H4 (cell line): ENCODE measurements at regions not wholly inside any gene's neighbourhood (a gene's known extent, or its start where the extent isn't known, plus 50 kb on each side); places are given as distances from the start of the nearest gene placed in this dataset.
"Not testable (repeated sequence)": the region's sequence is repeated elsewhere in the genome, so short reads cannot be mapped to it uniquely, and the experiment has no call there.

ENCODE experiments used
- DNase-seq: peaks from one replicate; pipeline ENCODE4 v3.0.0-alpha.2; 2015; ENCODE audit warnings: low spot score

DNA sequence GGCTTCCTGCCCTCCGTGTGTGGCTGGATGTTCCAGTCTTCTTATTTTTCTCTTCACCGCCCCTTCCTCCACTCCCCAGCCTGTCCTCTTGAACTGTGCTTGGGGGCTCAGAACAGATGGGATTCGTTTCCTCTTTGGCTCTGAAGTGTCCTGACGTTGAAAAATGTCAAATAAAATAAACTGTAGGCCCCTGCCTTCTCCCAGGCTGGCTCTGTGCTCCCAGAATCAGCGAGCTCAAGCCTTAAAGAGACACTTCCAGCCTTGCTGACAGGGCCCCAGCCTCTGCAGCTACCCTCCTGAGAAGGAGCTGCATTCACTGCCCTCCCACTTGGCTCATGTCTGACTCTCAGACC lies 104.2 kb upstream of the IPO9 start:
- no peak for DNase-seq

DNA sequence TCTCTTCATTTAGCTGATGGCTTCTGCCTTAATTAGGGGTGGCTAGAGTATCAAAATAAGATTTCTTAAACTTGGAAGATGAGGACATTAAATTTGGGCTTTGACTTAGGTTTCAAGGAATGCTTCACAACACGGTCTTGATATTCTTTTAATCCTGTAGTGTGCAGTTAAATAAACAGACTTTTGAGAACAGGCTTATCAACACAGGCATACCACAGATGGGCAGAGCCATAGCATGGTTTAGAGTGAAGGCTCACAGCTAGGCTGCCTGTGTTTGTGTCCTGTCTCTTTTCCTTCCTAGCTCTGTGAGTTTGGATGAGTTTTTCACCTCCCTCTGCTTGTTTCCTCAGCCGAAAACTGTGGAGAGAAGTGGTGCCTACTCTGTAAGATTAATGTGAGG lies 102.3 kb upstream of the IPO9 start:
- no peak for DNase-seq

DNA sequence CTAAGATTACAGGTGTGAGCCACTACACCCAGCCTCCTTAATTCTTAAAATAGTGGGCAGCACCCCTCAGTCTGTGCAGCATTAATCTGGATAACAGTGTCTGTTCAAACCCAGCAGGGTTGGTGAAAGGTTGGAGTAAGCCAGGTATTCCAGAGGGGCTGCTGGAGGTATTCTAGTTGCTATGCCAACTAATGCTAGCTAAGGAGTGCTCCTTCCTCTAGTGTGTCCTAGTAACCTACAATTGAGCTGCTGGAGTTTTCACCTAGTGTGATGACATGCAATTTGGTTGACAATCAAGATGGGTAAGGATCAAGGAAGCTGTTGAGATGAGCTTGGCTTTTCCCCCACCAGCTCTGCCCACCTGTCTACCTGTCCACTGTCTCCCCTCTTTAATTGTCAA lies 100.2 kb upstream of the IPO9 start:
- DNase-seq: no peak

DNA sequence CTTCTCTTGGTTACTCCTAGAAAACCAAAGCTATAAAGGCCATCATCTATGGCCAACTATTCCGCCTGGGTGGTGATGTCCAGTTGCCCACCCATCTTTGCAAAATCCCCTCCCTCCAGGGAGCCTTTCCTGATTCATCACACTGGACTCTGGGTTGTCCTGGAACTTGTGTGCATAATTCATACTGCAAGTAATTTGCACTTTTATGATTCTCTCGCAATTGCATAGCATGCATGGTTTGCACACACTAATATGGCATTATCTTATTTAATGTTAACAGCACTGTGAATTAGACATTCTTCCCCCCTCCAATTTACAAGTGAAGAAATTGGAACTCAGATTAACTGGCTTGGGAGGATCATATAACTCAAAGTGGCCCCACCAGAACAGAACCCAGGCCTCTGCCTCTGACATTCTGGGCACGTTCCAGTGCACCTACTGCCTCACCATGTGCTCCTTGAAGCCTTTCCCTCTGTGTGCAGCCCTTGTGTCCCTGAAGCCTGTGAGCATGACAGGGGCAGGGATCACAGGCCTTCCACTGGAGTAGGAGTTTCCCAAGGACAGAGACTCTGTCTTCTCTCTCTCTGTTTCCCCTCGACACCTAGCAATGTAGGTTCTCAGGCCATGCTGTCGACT lies 98.9 kb upstream of the IPO9 start:
- no peak for DNase-seq

DNA sequence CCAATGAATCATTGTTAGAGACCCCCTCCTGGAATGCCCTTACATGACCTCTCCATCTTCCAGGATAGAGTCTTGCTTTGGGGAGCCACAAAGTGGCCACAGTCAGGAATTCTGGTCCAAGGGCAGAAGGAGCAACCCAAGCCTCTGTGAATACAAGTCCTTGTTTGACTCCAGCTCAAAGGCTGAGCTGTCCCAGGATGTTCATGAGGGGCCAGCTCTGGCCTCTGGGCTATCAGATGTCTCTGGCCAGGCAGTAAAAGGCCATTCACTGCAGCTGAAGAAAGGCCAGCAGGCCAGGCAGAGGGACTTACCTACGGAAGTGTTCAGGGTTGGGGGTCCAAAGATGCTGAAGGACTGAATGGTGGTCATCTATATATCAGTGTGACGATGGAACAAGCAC lies 98.3 kb upstream of the IPO9 start:
- DNase-seq: no peak

DNA sequence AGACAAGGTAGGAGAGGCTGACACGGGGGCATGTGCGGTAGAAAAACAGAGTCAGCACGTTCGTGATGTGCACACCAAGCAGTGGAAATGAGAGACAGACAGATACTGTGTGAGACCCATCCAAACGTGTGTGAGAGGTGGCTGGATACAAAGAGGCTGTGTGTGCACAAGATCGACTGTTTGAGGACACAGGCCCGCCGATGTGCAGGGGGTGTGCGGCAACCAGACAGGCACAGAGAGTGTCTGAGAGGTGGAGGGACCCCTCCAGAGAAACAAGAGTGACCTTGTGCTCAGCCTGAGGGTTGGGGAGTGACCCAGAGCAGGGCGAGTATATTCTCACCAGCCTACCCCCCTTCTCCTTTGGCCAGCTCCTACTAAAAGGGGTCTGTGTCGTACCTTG lies 97.8 kb upstream of the IPO9 start:
- DNase-seq: no peak

DNA sequence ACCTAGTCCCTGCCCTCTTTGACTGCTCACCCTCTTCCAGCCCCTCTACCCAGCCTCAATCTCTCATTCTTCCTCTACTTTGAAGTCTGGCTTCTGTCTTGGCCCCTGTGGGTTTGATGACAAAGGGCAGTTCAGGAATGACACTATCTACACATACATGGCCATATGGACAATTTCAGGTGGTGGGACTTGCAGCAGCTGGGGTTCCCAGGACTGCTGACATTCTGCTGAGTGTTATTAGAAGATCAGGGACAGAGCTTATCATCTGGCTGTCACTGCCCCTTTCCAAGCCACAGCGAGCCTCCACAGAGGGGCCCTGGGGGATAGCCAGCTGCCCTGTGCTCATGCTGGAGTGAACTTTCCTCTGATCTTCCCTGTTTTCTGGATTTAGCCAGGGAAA lies 97.4 kb upstream of the IPO9 start:
- DNase-seq: no peak

DNA sequence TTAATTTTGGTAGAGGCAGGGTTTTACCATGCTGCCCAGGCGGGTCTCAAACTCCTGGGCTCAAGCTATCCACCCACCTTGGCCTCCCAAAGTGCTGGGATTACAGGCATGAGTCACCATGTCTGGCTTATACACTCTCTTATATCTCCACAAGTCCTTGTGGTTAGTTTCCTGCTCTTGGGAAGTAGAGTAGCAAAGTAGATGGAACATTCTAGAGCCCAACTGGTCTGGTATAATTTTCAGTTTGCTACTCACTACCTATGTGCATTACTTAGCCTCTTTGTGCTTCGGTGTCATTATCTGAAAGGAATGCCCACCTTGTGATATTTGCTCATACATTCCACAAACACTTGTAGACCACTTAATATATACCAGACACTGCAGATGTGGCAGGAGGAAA lies 96.6 kb upstream of the IPO9 start:
- DNase-seq: peak; percentile 43

DNA sequence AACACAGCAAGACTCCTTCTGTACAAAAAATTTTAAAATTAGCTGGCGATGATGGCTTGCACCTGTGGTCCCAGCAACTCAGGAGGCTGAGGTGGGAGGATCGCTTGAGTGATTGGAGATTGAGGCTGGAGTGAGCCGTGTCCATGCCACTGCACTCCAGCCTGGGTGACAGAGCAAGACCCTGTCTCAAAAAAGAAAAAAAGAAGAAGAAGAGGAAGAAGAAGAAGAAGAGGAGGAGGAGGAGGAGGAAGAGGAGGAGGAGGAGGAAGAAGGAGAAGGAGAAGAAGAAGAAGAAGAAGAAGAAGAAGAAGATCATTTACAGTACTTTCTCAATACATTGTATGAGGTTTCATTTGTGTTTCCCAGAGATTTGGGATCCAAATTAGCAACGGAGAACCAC lies 94.7 kb upstream of the IPO9 start:
- not testable (repeated sequence) for DNase-seq

DNA sequence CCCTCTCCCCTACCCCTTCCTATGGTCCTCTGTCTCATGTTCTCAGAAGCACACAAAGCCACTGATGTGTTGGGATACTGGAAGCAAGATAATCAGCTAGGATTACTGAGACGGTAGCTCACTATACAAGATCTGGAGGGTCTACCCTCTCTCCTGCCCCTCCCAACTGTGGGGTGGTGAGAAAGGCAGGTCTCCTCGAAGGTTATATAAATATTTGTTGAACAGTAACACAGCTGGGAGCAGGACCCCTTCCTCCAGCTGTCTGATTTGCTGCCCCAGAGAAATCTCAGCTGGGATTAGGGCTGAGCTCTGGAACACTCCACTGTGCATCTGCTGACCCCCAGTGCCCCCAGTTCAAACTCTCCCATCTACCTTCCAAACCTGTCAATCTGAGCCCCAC lies 94.2 kb upstream of the IPO9 start:
- DNase-seq: no peak

DNA sequence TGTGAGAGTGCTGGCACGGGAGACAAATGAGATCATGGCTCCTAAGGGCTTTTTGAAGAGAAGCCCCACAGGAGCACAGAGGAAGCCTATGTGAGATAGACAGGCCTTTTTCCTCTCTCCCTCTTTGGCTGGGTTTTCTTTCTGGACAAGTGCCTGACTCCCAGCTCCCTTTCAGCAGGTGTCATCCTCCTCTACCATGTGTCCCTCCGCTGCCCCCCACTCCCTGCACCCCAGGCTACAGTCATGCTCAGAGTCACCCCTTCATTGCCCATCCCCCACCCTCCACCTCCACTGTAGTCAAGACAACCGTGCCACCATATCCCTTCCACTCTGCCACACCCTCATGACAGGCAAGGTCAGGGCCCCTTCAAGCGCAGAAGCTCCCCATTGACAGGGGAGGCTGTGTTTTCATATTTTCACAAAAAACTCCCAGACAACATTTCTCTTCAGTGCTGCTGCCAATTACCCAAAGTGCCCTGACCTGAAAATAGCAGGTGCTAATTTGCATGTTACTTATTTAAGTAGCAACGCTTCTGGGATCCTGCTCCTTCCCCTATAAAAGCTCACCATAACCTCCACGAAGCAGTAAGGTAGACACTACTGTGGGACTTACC lies 92.1 kb upstream of the IPO9 start:
- DNase-seq: no peak

DNA sequence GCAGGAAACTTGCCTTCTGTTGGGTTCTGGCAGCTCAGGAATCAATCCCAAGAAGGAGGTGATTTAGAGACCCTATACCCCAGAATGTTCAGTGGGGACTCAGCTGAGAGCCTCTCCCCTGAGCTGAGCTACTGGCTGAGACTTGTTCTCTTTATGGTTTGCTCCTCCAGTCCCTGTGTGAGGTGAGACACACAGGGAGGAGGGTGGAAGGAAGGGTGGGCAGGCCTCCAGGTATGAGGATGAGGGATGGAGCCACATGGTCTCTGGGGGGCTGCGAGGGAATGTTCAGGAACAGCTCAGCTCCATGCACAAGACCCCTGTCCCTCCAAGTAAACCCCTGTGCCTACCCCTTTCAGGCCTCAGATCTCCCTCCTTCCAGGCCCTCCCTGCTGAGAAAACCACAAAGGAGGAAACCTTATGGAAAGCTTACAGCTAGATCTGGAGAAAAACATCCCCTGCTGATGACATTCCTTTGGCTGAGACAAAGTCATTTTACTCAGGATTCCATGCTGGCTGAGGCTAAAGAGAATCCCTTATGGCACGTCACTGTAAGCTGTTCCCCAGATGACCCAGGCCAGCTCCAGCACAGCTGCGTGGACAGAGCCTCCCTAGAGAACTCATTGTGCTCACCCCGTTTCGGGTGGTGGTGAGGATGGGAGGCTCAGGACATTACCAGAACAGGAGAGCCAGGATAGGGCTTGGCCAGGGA lies 91.5 kb upstream of the IPO9 start:
- peak; percentile 33 for DNase-seq

DNA sequence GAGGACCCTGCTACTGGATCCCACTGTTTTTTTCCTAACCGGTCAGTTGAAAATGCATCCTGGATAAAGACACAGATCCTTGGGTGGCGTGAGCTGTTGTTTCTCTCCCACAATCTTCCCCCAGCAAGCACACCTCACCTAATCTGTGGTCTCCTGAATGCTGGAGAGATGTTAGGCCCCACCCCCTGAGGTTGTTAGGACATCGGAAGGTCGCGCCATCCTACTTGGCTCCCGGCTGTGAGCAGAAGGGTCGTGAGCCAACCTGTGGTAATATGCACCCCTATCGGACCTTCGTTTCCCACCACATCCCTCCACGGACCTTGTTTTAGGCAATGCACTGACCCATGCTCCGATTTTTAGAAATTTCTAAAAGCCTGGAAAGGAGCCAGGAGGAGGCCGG lies 89.9 kb upstream of the IPO9 start:
- no peak for DNase-seq

DNA sequence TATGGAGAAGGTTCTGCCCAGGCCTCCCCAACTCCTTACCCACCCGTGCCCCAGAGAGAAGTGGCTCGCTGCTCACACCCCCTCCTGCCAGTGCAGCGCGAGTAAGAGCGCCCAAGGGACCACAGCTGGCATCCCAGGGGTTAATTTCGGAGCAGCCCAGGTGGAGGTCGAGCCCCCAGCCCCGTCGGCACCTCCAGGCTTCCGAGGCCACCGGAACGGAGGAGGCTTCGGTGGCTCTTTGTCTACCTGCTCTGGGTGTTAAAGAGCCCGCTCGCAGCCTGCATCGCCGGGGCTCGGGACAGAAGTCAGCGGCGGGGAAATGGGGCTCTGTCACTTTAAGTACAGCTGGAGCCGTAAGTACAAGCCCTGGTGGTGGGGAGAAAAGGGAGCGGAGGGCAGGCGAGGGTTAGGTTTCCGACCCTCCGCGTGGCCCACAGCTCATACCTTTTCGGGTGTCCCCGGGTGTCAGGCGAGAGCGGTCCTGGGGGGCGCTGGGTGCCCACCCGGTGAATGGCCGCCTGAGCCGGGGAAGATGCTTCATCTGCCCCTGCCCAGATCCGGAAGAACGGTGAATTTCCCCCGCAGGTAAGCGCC lies 89.4 kb upstream of the IPO9 start:
- no peak for DNase-seq

DNA sequence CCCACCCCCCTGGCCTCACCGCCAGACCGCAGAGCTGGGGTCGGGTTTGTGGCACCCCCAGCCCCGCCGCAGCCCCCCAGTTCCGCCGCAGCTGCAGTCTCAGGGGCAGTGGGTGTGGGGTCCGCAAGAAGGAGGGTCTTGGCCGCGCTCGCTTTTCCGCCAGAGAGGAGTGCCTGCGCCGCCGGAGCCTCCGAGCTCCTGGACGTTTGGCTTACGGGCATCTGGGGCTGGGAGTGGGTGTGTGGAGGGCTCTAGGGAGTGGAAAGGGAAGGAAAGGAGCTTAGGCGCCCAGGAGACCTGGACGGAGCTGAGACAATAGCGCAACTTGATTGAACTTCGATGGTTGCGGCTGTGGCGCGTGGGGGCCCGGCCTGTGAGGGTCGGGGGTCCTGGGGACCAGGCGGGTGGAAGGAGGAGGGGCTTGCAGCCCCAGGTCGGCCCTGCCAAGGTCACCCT lies 88.8 kb upstream of the IPO9 start:
- no peak for DNase-seq

DNA sequence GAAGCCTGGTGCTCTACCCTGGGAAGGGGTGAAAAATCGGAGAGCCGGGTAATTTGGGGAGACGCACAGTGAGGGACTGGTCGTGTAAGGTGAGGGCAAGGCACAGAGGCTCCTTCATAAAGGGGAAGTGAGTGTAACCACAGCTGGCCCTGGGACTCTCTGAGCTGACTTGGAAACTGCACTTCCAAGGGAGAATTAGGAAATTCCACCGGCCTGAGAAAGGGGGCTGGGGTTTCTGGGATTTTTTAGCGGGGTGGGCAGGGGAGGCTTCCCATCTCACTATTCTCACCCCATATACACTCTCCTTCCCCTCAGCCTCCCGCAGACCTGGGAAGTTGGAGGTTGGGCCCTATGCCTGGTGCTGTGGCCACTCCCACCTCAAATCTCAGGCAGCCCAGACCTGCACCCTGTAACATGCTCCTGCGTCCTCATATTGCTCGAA lies 88.3 kb upstream of the IPO9 start:
- DNase-seq: no peak

DNA sequence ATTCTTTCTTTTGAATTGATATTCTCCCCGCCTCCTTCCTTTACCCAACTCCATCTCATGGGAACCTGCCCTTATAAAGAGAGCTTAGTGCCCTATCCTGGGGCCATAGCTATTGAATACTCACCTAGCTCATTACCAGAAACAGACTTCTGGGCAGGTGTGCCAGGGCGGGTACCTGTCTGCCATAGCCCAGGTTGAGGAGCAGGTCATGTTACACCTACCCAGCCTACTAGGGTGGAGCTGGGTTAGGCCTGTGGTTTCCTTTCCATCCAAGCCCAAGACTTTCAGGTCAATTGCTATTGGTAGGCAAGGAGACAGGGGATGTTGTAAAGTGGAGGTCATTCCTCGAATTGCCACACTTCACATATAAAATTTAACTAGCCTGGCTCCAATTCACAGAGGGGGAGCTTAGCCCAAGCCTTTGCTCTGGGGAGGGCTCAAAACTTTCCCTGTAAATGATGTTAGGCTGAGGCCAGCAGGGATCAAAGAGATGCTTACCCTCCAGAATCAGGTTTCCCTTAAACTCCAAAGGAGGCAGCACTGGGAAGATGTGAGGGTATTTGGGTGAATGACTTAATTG lies 87.1 kb upstream of the IPO9 start:
- DNase-seq: no peak

DNA sequence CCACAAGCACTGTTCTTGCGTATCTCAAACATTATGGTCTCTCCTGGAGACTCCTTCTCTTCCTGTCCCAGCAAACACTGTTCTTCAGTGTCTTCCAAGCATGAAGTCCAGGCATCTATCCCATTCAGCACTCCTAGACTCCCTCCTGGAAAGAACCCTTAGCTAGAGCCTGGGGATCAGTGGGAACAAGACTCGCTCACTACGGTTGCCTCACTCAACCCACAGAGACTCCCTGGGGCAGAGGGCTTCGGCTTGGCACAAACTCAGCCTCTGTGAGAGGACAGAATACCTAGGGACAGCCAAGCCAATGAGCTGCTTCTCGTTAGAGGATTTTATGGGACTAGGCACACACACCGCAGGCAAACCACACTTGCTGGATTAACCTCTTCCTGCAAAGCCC lies 86.5 kb upstream of the IPO9 start:
- DNase-seq: no peak

DNA sequence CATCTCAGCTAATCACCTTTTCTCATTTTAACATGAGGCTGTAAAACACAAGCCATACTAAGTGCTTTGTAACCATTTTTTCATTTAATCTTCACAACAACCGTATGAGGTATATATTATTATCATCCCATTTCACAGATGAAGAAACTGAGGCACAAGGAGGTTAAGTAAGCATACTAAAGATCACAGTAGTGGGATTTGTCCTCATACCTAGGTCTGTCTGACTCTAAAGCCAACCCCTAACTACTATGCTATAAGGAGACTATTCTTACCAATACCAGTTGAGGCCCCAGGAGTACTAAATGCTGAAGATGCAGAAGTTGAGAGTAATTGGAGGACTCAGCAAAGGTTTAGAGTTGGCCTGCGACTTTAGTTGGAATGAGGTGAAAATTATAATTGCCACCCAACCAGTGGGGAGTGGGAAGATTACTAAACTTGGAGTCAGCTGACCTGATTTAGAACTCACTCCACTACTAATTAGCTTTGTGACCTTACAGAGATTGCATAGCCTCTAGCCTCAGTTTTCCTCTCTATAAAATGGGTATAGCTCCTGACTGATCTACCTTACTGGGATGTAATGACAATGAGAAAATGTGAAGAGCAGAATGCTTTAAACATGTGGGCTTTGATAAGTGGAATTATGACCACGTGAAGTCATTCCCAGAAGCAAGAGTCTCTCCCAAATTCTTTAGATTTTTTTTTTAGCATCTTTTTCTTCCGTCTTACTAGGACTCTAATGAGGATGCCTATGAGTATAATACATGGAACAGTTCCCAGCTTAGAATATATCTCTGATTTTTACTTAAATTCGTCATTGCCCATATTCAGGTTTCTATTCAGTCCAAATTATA lies 85.8 kb upstream of the IPO9 start:
- no peak for DNase-seq

DNA sequence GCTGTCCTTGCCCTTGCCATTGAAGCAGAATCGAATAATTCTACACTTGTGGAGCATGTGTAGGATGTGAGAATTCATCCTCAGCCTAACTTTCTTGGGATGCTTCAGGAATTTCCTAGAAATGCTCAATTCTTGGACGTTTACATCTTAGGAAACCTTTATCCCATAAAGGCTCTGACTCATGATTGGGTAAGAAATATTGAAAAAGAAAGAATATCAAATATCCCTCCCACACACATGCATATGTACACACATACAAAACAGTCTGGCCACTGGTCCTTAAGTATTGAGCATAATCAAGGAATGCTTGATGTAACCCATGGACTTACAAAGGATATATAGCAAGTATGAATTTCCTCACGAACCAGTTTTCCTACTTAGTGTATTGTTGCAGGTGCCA lies 83.9 kb upstream of the IPO9 start:
- DNase-seq: no peak

DNA sequence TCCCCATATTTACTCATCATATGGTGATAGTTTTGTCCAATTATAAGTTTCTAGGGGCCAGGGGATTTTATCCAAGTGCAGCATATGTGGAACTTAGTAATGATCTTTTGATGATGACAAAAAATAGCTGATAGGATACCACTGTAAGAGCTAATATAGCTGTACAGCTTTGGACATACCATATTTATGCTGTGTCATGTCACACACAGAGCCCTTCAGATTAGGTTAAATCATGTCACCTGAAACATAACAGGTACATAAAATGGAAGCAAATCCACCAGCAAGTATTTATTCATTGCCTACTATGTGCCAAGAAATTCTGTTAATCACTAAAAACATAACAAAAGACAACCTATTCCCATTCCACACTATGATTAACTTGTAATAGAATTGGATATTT lies 82.8 kb upstream of the IPO9 start:
- DNase-seq: no peak

DNA sequence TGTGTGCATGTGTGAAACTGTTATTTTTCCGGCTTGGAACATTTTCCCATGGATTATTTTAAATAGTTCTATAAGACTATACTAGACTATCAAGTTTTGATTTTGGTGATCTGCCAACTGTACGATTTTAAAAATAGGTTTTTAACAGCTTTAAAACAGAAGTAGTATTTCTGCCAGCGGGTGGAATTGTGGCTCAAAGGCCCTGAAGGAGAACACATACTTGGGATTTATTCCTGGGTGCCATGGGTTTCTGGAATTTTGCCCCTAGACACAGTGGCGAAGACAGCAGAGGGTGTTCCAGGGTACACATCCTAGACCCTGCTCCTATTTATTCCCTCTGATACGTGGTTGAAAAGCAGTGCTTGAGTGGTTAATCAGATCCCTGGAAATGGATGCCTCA lies 81.7 kb upstream of the IPO9 start:
- DNase-seq: no peak
